Left lung (tissue), 4 donors: ENCODE measurements at regions not wholly inside any gene's neighbourhood (a gene's known extent, or its start where the extent isn't known, plus 50 kb on each side); places are given as distances from the start of the nearest gene placed in this dataset.
"Not testable (repeated sequence)": the region's sequence is repeated elsewhere in the genome, so short reads cannot be mapped to it uniquely, and the experiment has no call there.

ENCODE experiments used
- ATAC-seq: fragments of 200-7000 bp; cut with Tn5 transposase; one replicate; pipeline ENCODE4 v1.9.1; 2020; ENCODE audit warnings: moderate library complexity
- DNase-seq, 4 donors: peaks; one replicate each; pipeline ENCODE4 v3.0.0-alpha.2; 2013 to 2020
- H3K27ac ChIP-seq, 2 donors: fragments of 200-600 bp; sonication (generic) in 1 of 2; one replicate each; pipeline versions ENCODE4 v1.5.0 to v1.8.0; 2020 to 2021
- H3K27me3 ChIP-seq, 2 donors: fragments of 200-600 bp; sonication (generic) in 1 of 2; one replicate each; pipeline versions ENCODE4 v1.5.0 to v1.8.0; 2020 to 2021
- H3K36me3 ChIP-seq, 2 donors: fragments of 200-600 bp; sonication (generic) in 1 of 2; one replicate each; pipeline versions ENCODE4 v1.5.0 to v1.8.0; 2020 to 2021
- H3K4me1 ChIP-seq, 2 donors: fragments of 200-600 bp; one replicate each; pipeline ENCODE4 v1.8.0; 2021
- H3K4me3 ChIP-seq, 2 donors: fragments of 200-600 bp; sonication (generic) in 1 of 2; one replicate each; pipeline versions ENCODE4 v1.5.0 to v1.8.0; 2020 to 2021; ENCODE audit warnings: mild to moderate bottlenecking in 1 of 2
- H3K9me3 ChIP-seq, 2 donors: fragments of 200-600 bp; sonication (generic) in 1 of 2; one replicate each; pipeline versions ENCODE4 v1.5.0 to v1.8.0; 2020 to 2021
- intact Hi-C, 2 donors: fragments of 100-400 bp; cut with DNase I; formaldehyde crosslinking; loops; one replicate each; pipeline versions ENCODE4 v1.11.2 to v1.14.2; 2022
- TF ChIP-seq, protein P1 (sequence below), 2 donors: fragments of 200-600 bp; sonication (generic) in 1 of 2; IDR thresholded peaks; one replicate each; pipeline versions ENCODE4 v1.5.0 to v1.8.0; 2021; ENCODE audit warnings: antibody characterized with exemption in 2 of 2
- donor health status: DM: no; HTN: yes; CAD: no.
- donor health status: DM: no; HTN: no; CAD: no.

DNA sequence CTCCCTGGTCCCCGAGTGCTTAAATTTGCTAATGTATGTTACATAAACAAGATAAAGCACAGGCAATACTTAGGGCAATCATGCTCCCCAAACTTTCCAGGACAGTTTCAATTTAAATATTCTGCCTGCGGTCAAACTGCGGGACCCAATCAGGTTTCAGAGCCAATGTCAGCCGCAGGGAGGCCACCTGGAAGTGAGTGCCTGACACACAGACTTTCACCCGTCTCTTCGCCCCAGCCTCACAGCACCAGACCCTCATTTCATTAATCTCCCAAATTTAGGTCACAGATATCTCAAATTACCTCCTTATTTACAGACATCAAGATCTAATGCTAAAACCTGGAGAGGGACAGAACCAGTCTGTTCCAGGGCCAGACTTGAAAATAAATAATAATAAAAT, 107.2 kb upstream of the ALDH1A3 start:
- no peaks in the 10 kb centered on the region for H3K4me1 ChIP-seq
- no peak overlapping the region for H3K4me3 ChIP-seq
- DNase-seq (no peak), ATAC-seq (no peak)
- H3K9me3 ChIP-seq = no peaks in the 10 kb centered on the region
- H3K27ac ChIP-seq = no peak overlapping the region
- TF ChIP-seq, protein P1, sequence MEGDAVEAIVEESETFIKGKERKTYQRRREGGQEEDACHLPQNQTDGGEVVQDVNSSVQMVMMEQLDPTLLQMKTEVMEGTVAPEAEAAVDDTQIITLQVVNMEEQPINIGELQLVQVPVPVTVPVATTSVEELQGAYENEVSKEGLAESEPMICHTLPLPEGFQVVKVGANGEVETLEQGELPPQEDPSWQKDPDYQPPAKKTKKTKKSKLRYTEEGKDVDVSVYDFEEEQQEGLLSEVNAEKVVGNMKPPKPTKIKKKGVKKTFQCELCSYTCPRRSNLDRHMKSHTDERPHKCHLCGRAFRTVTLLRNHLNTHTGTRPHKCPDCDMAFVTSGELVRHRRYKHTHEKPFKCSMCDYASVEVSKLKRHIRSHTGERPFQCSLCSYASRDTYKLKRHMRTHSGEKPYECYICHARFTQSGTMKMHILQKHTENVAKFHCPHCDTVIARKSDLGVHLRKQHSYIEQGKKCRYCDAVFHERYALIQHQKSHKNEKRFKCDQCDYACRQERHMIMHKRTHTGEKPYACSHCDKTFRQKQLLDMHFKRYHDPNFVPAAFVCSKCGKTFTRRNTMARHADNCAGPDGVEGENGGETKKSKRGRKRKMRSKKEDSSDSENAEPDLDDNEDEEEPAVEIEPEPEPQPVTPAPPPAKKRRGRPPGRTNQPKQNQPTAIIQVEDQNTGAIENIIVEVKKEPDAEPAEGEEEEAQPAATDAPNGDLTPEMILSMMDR (IDR thresholded peaks at IDR 0.05) = no peak
- no peaks in the 10 kb centered on the region for H3K36me3 ChIP-seq
- H3K27me3 ChIP-seq = no peaks in the 10 kb centered on the region
- intact Hi-C loops = no loop called here

DNA sequence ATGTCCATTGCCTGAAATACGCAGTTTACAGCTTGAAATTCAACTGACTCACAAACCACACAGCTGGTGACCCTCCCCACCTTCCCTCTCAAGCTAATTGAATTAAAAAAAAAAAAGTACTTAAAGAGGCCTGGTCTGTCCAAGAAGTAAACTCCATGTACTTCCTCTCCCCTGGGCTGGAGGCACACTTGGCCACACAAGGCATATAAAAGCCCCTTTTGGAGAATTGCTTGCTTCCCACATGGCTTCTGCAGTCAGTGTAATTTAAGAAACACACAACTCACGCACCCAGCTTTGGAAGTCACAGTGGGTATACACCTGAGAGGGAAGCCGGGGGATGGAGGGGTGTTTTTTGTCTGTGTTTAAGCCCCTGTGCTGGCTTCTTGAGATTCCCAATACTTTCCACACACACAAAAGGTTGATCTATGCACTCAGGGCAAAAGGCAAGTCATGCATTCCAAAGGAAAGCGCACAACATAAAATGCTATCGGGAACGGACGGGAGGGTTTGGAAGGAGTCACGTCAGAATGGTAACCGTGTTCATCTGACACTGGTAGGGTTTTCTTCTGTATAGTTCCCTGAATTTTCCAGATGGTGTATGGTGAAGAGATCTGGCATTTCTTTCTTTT, 106.6 kb upstream of the ALDH1A3 start:
- Histone ChIP-seq H3K9me3 (no peaks in the 10 kb centered on the region), H3K4me1 (no peaks in the 10 kb centered on the region), H3K27ac (no peak overlapping the region), H3K36me3 (no peaks in the 10 kb centered on the region), H3K27me3 (no peaks in the 10 kb centered on the region), H3K4me3 (no peak overlapping the region)
- no peak for ATAC-seq
- intact Hi-C loops = no loop called here
- TF ChIP-seq, protein P1 (IDR thresholded peaks at IDR 0.05) = no peak
- DNase-seq = no peak

GRCh38 chr15:100774044-100774443, 105.6 kb upstream of the ALDH1A3 start:
- H3K4me1 ChIP-seq, H3K9me3 ChIP-seq, ATAC-seq, H3K36me3 ChIP-seq, intact Hi-C loops, H3K27ac ChIP-seq, H3K27me3 ChIP-seq, DNase-seq, H3K4me3 ChIP-seq: not testable (repeated sequence)

DNA sequence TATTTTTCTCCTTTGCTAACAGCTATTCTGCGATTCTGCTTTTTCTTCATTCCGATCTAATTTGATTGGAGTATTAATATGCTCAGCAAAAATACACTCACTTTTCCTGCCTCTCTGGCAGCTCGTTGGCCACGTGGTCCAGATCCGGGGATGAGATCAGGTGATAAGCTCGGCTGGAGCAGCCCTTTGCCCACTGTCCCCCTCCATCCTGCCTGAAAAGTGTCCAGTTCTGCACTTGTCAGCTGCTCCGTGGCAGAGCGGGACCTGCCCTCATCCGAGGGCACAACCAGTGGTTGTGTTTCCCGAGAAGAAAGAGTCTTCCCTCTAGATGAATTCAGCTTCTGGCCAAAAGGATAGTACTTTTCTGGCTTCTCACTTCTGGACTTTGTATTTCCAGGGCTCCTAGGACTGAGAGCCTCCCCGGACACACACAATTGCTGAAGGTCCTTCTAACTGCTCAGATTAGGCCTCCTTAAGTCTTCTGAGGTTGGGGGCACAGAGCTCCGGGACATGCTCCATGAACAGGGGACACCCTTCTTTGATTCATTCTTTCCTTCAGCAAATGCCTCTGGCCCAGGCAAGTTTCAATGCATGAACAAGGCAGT, 103.9 kb upstream of the ALDH1A3 start:
- Histone ChIP-seq H3K27me3 (peaks cover 0 to 9% of the 10 kb centered on the region in 2 donors), H3K27ac (no peak overlapping the region), H3K4me1 (no peaks in the 10 kb centered on the region), H3K4me3 (no peak overlapping the region), H3K36me3 (no peaks in the 10 kb centered on the region), H3K9me3 (no peaks in the 10 kb centered on the region)
- intact Hi-C loops = no loop called here
- ATAC-seq (no peak), DNase-seq (no peak)
- TF ChIP-seq, protein P1 (IDR thresholded peaks at IDR 0.05) = no peak

DNA sequence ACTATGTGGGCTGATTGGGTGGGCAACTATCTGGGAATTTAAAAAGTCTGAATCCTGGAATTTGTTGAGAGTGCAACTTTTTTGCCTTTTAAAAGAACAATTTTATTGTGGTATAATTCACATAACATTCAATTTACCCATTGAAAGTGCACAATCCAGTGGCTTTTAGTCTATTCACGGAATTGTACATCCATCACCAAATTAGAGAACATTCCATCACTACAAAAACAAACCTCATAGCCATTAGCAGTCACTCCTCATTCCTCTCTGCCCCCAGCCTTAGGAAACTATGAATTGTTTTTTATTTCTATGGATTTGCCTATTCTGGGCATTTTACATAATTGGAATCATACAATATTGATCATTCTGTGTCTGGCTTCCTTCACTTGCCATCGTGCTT, 101.8 kb upstream of the ALDH1A3 start:
- no peaks in the 10 kb centered on the region for H3K9me3 ChIP-seq
- no peaks in the 10 kb centered on the region for H3K36me3 ChIP-seq
- TF ChIP-seq, protein P1 (IDR thresholded peaks at IDR 0.05) = no peak
- no peaks in the 10 kb centered on the region for H3K4me1 ChIP-seq
- intact Hi-C loops = no loop called here
- no peak for DNase-seq
- no peak for ATAC-seq
- H3K27me3 ChIP-seq = peaks cover 0 to 9% of the 10 kb centered on the region in 2 donors
- no peak overlapping the region for H3K27ac ChIP-seq
- H3K4me3 ChIP-seq = no peak overlapping the region
